ENCODE measurements at regions not wholly inside any gene's neighbourhood (a gene's known extent, or its start where the extent isn't known, plus 50 kb on each side); places are given as distances from the start of the nearest gene placed in this dataset.

GRCh38 chr11:80632156-80632555 is 1191.3 kb upstream of the TENM4 start:
- no peak overlapping the region for H3K27ac ChIP-seq (ENCODE audit: extremely low read length, insufficient read depth, low read length)
- TF ChIP-seq MEIS1 (CRISPR knock-in tag; IDR thresholded peaks at IDR 0.05; ENCODE audit: borderline replicate concordance) (no peak), NR2F2 (IDR thresholded peaks at IDR 0.05; ENCODE audit: borderline replicate concordance, low read depth) (no peak), BORCS8-MEF2B (CRISPR knock-in tag; IDR thresholded peaks at IDR 0.05) (no peak), KDM4B (CRISPR knock-in tag; IDR thresholded peaks at IDR 0.05) (no peak), ZNF138 (CRISPR knock-in tag; IDR thresholded peaks at IDR 0.05; ENCODE audit: low read depth) (no peak), ZBTB14 (CRISPR knock-in tag; IDR thresholded peaks at IDR 0.05) (no peak), BCL3 (CRISPR knock-in tag; IDR thresholded peaks at IDR 0.05) (no peak), POGZ (CRISPR knock-in tag; IDR thresholded peaks at IDR 0.05) (no peak), ZNF570 (CRISPR knock-in tag; IDR thresholded peaks at IDR 0.05; ENCODE audit: borderline replicate concordance) (no peak), GMEB1 (CRISPR knock-in tag; IDR thresholded peaks at IDR 0.05; ENCODE audit: borderline replicate concordance) (no peak), NR2C2 (CRISPR knock-in tag; IDR thresholded peaks at IDR 0.05; ENCODE audit: borderline replicate concordance) (no peak), SAP130 (CRISPR knock-in tag; IDR thresholded peaks at IDR 0.05; ENCODE audit: low read depth) (no peak), JUN (CRISPR knock-in tag; IDR thresholded peaks at IDR 0.05) (no peak), ELF1 (CRISPR knock-in tag; IDR thresholded peaks at IDR 0.05) (no peak), ZNF615 (CRISPR knock-in tag; IDR thresholded peaks at IDR 0.05; ENCODE audit: borderline replicate concordance) (no peak), PLSCR1 (CRISPR knock-in tag; IDR thresholded peaks at IDR 0.05; ENCODE audit: borderline replicate concordance) (no peak), NPAS2 (CRISPR knock-in tag; IDR thresholded peaks at IDR 0.05; ENCODE audit: borderline replicate concordance) (no peak), SOX6 (IDR thresholded peaks at IDR 0.05) (no peak), SOX6 (CRISPR knock-in tag; IDR thresholded peaks at IDR 0.05) (no peak)

More at GRCh38 chr11:80632156-80632555, 1191.3 kb upstream of the TENM4 start:
- Histone ChIP-seq H2AFZ (ENCODE audit: low read length) (no peak overlapping the region), H3K4me2 (ENCODE audit: low read depth, low read length) (no peak overlapping the region), H3K79me2 (ENCODE audit: insufficient read depth, low read length) (no peaks in the 10 kb centered on the region), H3K9ac (ENCODE audit: insufficient read depth, low read depth, low read length) (no peak overlapping the region), H3K36me3 (replicated peaks in 1 of 2; ENCODE audit: control insufficient read depth in 1 of 2, insufficient read depth in 2 of 2, low read length in 2 of 2) (no peaks in the 10 kb centered on the region), H3K9me3 (ENCODE audit: low read length) (no peaks in the 10 kb centered on the region; the same call in 1 of the 2 replicates), H4K20me1 (ENCODE audit: insufficient read depth, low read length) (no peaks in the 10 kb centered on the region), H3K27me3 (ENCODE audit: control insufficient read depth in 1 of 2, insufficient read depth in 2 of 2, low read length in 2 of 2) (no peaks in the 10 kb centered on the region), H3K4me3 (replicated peaks in 1 of 3; ENCODE audit: insufficient read depth in 1 of 3, low read depth in 2 of 3, low read length in 3 of 3) (no peak overlapping the region), H3K4me1 (ENCODE audit: insufficient read depth, low read length) (no peaks in the 10 kb centered on the region)
- in situ Hi-C loops (cut with HindIII; ENCODE audit: extremely low pct_ligation_motif_present, low pct_unique_long_range_greater_than_20kb) (no loop called here), intact Hi-C loops (cut with micrococcal nuclease; ENCODE audit: unreplicated experiment) (no loop called here)
- BruUV-seq (replicated peaks): no TSS peak
- 8% methylated on average over 2 of the region's 2 CpGs for WGBS (ENCODE audit: low lambda C conversion rate)
- ATAC-seq (no peak), FAIRE-seq (no peak), DNase-seq (ENCODE audit: low spot score) (no peak)
- ChIA-PET CTCF (ENCODE audit: low intra/inter-chr PET ratio, low total read pairs) (no interaction called here), POLR2A (no interaction called here)
